Activated T-cell treated with anti-CD3 and anti-CD28 coated beads, Interleukin-2, amount 50 U/mL, for 72 hours (primary cell): ENCODE measurements at regions not wholly inside any gene's neighbourhood (a gene's known extent, or its start where the extent isn't known, plus 50 kb on each side); places are given as distances from the start of the nearest gene placed in this dataset.

Source experiments
- ATAC-seq, 2 donors: fragments of 150-1000 bp; cut with Tn5 transposase; replicated peaks in 1 of 2; 2 replicates each; pipeline ENCODE4 v1.10.0; 2021; ENCODE audit warnings: moderate library complexity in 2 of 2, mild to moderate bottlenecking in 1 of 2
- DNase-seq, 2 donors: peaks; one replicate each; pipeline ENCODE4 v3.0.0; 2021 to 2022; ENCODE audit warnings: mixed read lengths in 1 of 2
- H3K27ac Mint-ChIP-seq: one replicate; pipeline ENCODE4 v1.8.0; 2022; ENCODE audit warnings: mild to moderate bottlenecking, moderate library complexity, mixed read lengths
- H3K27me3 Mint-ChIP-seq: one replicate; pipeline ENCODE4 v1.8.0; 2022; ENCODE audit warnings: low read depth, mixed read lengths
- H3K36me3 Mint-ChIP-seq, 2 donors: one replicate each; pipeline ENCODE4 v1.8.0; 2022; ENCODE audit warnings: mixed read lengths in 2 of 2, mild to moderate bottlenecking in 1 of 2; ENCODE audit not compliant: insufficient read depth in 2 of 2
- H3K4me1 Mint-ChIP-seq: one replicate; pipeline ENCODE4 v1.8.0; 2022; ENCODE audit warnings: low read depth, mixed read lengths
- H3K4me3 Mint-ChIP-seq, 2 donors: one replicate each; pipeline ENCODE4 v1.8.0; 2022; ENCODE audit warnings: mild to moderate bottlenecking in 2 of 2, mixed read lengths in 2 of 2, moderate library complexity in 2 of 2
- H3K9me3 Mint-ChIP-seq, 2 donors: one replicate each; pipeline ENCODE4 v1.8.0; 2022; ENCODE audit warnings: mixed read lengths in 2 of 2

DNA sequence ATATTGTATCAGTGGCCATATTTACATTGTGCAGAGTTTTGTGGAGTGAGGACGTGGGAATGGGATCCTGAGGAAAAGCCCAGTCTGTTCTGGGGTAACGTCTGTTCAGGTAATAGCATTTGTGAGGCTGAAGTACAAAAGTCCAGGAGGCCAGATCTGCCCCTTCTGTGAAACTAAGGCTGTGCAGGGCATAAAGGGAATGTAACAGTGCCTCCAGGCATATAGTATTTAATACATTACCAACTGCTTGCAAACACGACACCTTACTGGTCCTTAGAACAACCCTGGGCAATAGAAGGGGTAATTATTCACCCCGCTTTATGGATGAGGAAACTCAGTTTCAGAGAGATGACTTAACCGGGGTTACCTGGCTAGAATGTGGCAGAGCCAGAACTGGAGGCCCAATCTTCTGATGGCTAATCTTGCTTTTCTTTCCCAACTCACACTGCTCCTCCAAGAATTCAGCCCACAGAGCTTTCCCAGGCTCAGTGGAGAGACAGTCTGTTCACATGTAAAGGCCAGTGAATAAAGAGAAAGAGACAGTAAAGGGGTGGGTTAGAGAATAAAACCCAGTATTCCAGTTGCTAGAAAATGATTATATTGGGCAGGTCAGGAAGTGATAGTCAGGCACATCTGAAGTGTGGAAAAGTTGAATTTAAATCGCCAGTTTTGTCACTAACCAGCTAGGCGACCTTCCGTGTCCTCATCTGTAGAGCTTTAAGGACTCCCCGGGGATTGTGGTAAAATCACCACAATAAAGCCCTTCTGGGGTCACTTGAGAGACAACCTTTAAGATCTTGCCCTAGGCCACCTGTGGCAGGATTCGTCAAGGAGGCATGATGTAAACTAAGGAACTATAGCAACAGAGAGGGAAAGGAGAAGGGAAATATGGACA, 280.7 kb upstream of the CITED2 start:
- H3K4me3 Mint-ChIP-seq: no peak overlapping the region
- H3K36me3 Mint-ChIP-seq: no peaks in the 10 kb centered on the region
- no peak overlapping the region for H3K27ac Mint-ChIP-seq
- H3K4me1 Mint-ChIP-seq: no peaks in the 10 kb centered on the region
- H3K9me3 Mint-ChIP-seq: no peaks in the 10 kb centered on the region
- no peaks in the 10 kb centered on the region for H3K27me3 Mint-ChIP-seq
- DNase-seq (no peak), ATAC-seq (no peak)

DNA sequence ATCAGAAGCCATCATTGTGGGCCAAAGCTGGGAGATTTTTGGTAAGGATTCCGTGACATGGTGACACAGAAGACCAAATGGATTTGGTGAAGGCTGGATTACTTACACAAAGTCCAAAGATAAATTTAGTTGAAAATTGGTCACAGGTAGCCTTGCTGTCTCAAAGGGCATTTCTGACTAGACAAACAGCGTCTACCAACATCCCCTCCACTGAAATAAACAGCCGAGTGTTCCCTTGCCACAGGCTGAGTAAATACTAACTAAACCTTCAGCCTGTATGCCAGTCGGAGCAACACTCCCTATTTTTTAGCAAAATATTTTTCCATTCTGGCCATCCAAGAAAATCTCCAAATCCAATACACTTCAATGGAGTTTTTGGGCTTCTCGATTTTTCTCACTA, 279.9 kb upstream of the CITED2 start:
- no peaks in the 10 kb centered on the region for H3K4me1 Mint-ChIP-seq
- no peaks in the 10 kb centered on the region for H3K36me3 Mint-ChIP-seq
- no peak overlapping the region for H3K27ac Mint-ChIP-seq

GRCh38 chr6:139653111-139653510, 278.7 kb upstream of the CITED2 start:
- Mint-ChIP-seq H3K4me1 (no peaks in the 10 kb centered on the region), H3K36me3 (no peaks in the 10 kb centered on the region), H3K4me3 (no peak overlapping the region), H3K27ac (no peak overlapping the region), H3K27me3 (no peaks in the 10 kb centered on the region), H3K9me3 (no peaks in the 10 kb centered on the region)
- ATAC-seq: no peak
- no peak for DNase-seq

More for the DNA sequence above, 279.9 kb upstream of the CITED2 start:
- Mint-ChIP-seq H3K4me3 (no peak overlapping the region), H3K9me3 (no peaks in the 10 kb centered on the region), H3K27me3 (no peaks in the 10 kb centered on the region)
- ATAC-seq (no peak), DNase-seq (no peak)

DNA sequence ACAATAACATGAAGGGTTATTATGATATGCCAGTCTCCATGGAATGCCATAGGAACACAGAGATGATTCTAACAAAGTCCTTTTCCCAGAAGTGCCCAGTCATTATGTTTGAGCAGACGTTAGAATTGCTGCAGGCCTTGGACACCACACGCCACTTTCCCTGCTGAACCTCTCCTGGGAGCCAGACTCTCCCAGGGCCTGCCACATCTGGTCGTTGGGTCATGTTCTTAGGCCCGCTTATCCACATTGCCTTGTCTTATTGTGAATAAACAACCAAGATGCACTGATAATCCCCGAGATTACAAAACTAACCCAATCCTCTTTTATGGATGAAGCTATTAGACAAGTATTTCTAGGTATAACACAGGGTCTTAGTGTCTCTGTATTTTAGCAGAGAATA, 276.5 kb upstream of the CITED2 start:
- H3K9me3 Mint-ChIP-seq: peaks cover 0 to 3% of the 10 kb centered on the region in 2 donors
- ATAC-seq (no peak), DNase-seq (no peak)
- H3K4me3 Mint-ChIP-seq: no peak overlapping the region
- no peaks in the 10 kb centered on the region for H3K27me3 Mint-ChIP-seq
- H3K4me1 Mint-ChIP-seq: no peaks in the 10 kb centered on the region
- no peaks in the 10 kb centered on the region for H3K36me3 Mint-ChIP-seq
- no peak overlapping the region for H3K27ac Mint-ChIP-seq

DNA sequence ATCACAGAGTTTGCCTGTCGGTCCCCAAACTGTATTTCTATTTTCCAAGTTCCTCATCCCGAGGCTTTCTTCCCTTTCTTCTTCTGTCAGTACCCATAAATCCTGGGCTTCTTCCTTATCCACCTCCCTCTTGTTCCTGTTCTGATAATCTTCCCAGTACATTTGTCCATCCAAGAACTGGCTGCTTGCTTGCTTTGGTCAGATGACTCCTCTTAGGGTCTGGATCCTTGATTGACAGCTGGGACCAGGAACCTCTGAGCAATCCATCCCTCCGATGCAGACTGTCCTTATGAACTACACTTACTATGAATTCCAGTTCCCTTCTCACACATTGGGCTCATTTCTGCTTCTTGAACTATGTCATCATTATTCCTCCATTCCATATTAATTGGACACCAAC, 275.3 kb upstream of the CITED2 start:
- H3K27ac Mint-ChIP-seq: no peak overlapping the region
- H3K36me3 Mint-ChIP-seq: no peaks in the 10 kb centered on the region
- DNase-seq (no peak), ATAC-seq (no peak)
- H3K4me3 Mint-ChIP-seq: no peak overlapping the region
- H3K27me3 Mint-ChIP-seq: no peaks in the 10 kb centered on the region
- H3K9me3 Mint-ChIP-seq: peaks cover 0 to 3% of the 10 kb centered on the region in 2 donors
- no peaks in the 10 kb centered on the region for H3K4me1 Mint-ChIP-seq

DNA sequence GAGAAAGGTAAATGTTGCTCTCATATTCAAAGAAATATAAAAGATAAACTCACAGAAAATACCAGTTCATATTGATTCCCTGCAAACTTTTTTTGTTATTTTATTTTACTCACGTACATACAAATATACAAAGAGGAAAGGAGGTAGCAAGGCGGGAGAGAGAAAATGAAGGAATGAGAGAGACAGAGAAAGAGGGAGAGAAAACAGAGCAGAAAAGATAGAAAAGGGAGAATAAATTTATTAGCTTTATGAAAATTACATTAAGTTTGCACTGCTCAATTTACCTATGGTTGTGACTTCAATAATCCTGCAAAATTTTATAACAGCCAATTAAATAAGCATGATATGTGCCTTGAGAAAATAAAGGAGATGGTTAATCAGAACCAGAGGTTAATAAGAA, 274.7 kb upstream of the CITED2 start:
- peaks cover 0 to 3% of the 10 kb centered on the region in 2 donors for H3K9me3 Mint-ChIP-seq
- peaks cover 2% of the 10 kb centered on the region for H3K27me3 Mint-ChIP-seq
- H3K27ac Mint-ChIP-seq: no peak overlapping the region
- H3K4me3 Mint-ChIP-seq: no peak overlapping the region
- DNase-seq: no peak
- no peak for ATAC-seq
- H3K36me3 Mint-ChIP-seq: no peaks in the 10 kb centered on the region
- H3K4me1 Mint-ChIP-seq: no peaks in the 10 kb centered on the region

DNA sequence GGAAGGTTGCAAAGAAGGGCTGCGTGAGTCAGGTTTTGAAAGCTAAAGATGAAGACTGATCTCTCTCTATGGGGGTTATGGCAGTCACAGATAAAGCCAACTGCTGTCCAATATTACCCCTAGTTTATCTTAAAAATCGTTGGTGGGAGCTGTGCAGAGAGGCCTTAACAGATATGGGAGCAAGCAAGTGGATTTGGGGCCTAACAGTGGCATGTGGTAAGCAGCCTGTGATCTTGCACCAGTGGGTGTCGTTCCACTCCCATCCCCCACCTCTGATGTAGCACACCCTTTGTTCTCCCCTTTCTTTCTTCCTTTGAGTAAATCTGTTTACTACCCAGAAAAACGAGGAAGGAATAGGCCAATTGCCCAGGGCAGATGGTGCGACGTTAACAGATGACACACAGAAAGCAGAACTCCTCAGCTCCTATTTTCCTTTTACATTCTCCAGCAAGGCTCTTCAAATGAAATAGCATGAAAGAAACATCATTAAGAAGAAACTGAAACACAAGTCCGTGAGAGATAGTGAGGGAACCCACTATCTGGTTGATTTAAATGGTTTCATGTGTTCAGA, 274.1 kb upstream of the CITED2 start:
- no peaks in the 10 kb centered on the region for H3K4me1 Mint-ChIP-seq
- peaks cover 0 to 3% of the 10 kb centered on the region in 2 donors for H3K9me3 Mint-ChIP-seq
- H3K27ac Mint-ChIP-seq: no peak overlapping the region
- H3K36me3 Mint-ChIP-seq: no peaks in the 10 kb centered on the region
- H3K27me3 Mint-ChIP-seq: peaks cover 7% of the 10 kb centered on the region
- no peak for ATAC-seq
- no peak for DNase-seq
- no peak overlapping the region for H3K4me3 Mint-ChIP-seq

DNA sequence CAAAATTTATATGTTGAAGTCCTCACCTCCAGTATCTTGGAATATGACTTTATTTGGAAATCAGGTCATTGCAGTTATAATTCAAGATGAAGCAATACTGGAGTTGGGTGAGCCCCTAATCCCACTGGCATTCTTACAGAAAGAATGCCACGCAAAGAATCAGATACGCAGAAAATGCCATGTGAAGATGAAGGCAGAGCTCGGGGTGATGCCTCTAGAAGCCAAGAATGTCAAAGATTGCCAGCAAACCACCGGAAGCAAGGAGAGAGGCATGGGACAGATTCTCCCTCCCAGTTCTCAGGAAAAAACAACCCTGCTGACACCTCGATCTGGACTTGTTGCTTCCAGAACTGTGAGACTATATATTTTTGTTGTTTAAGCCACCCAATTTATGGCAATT, 273.4 kb upstream of the CITED2 start:
- Mint-ChIP-seq H3K9me3 (peaks cover 0 to 3% of the 10 kb centered on the region in 2 donors), H3K36me3 (no peaks in the 10 kb centered on the region), H3K27ac (no peak overlapping the region), H3K27me3 (peaks cover 7% of the 10 kb centered on the region), H3K4me3 (no peak overlapping the region), H3K4me1 (no peaks in the 10 kb centered on the region)
- DNase-seq: no peak
- ATAC-seq: no peak

- H3K36me3 Mint-ChIP-seq: no peaks in the 10 kb centered on the region
- no peak overlapping the region for H3K27ac Mint-ChIP-seq
- no peak overlapping the region for H3K4me3 Mint-ChIP-seq
- H3K27me3 Mint-ChIP-seq: peaks cover 7% of the 10 kb centered on the region
- ATAC-seq: no peak
- no peaks in the 10 kb centered on the region for H3K4me1 Mint-ChIP-seq
- no peak for DNase-seq
- H3K9me3 Mint-ChIP-seq: peaks cover 0 to 3% of the 10 kb centered on the region in 2 donors
Observed at GRCh38 chr6:139647016-139647415, 272.6 kb upstream of the CITED2 start.

DNA sequence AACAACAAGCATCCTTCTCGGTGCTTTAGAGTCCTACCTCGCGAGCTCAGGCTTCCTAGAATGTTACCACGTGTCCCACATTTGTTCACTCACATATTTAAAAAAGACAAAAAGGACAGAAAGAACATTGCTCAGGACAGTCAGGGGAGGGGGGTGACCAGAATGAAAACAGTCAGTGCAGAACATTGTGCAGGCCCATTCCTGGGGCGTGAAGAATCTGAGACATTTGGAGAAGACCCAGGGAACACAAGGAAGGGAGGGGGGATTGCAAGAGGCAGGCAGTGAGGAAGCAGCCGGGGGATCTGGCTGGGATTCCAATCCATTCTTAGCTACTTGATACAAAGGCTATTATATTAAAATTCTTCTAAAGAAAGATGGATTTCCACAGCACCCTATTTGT, 270.4 kb upstream of the CITED2 start:
- Mint-ChIP-seq H3K27me3 (peaks cover 21% of the 10 kb centered on the region), H3K9me3 (peaks cover 0 to 3% of the 10 kb centered on the region in 2 donors), H3K27ac (no peak overlapping the region), H3K36me3 (no peaks in the 10 kb centered on the region), H3K4me3 (no peak overlapping the region), H3K4me1 (no peaks in the 10 kb centered on the region)
- ATAC-seq (no peak), DNase-seq (no peak)

DNA sequence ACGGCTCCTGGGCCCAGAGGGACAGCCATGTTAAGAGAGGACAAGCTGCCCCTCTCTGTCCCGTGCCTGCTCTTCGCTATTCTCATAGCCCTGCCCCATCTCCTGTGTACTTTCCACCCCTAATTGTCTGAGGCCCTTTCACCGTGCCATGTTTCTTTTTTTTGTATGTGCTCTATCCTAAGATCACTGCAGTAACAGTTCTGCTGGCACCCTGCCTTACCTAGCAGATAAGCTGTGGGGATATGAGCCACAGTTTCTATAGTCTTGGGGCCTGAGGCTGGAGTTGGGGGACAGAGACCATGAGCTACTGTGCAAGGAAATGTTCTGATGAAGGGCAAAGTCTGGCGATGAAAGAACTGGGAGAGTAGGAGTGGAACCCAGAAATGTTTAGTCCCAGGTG, 269.5 kb upstream of the CITED2 start:
- DNase-seq (no peak), ATAC-seq (no peak)
- Mint-ChIP-seq H3K4me3 (no peak overlapping the region), H3K27me3 (peaks cover 21% of the 10 kb centered on the region), H3K4me1 (no peaks in the 10 kb centered on the region), H3K27ac (no peak overlapping the region), H3K9me3 (peaks cover 0 to 3% of the 10 kb centered on the region in 2 donors), H3K36me3 (no peaks in the 10 kb centered on the region)

DNA sequence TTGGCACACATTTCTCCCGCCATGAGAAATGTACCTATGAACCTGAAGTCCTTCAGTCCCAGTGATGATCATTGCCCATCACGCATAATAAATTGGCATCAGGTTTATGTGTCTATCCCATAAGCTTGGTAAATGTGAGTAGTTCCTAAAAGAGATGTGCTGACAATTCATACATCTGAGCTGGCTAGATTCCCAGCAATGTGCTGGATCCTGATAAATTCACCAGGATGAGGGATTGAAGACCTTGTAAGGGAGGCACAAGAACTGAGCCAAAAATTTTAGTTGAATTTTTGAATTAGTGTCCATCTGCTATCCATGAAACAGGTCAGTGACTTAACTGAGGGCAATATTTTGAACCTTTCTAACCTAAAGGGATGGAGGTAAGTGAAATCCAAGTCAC, 267.9 kb upstream of the CITED2 start:
- Mint-ChIP-seq H3K9me3 (peaks cover 3% of the 10 kb centered on the region in 2 donors), H3K36me3 (no peaks in the 10 kb centered on the region), H3K4me1 (no peaks in the 10 kb centered on the region), H3K27ac (no peak overlapping the region), H3K4me3 (no peak overlapping the region), H3K27me3 (peaks cover 21% of the 10 kb centered on the region)
- no peak for DNase-seq
- ATAC-seq: no peak

- H3K36me3 Mint-ChIP-seq: no peaks in the 10 kb centered on the region
- no peak overlapping the region for H3K4me3 Mint-ChIP-seq
- no peak for ATAC-seq
- no peak overlapping the region for H3K27ac Mint-ChIP-seq
- no peaks in the 10 kb centered on the region for H3K4me1 Mint-ChIP-seq
- H3K27me3 Mint-ChIP-seq: peaks cover 21% of the 10 kb centered on the region
- H3K9me3 Mint-ChIP-seq: peaks cover 0 to 3% of the 10 kb centered on the region in 2 donors
- DNase-seq: no peak
Observed at GRCh38 chr6:139641376-139641775, 266.9 kb upstream of the CITED2 start.

DNA sequence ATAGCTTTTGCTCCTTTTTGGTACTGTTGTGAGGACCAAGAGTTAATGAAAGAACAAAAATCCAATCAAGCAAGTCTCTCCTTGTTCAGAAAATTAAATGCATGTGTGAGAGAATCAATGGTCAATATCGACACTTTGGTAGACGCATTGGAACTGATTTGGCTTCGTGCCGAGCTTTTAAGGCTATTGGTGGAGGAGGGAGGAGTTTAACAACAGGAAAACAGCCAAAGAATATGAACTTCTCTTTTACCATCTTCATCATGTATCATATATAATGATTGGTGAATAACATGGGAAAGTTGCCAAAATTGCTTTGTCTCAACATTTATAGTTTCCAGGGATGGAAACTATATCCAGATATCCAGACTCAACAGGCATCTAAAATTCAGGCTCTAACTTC, 266.5 kb upstream of the CITED2 start:
- H3K4me1 Mint-ChIP-seq: no peaks in the 10 kb centered on the region
- no peak for DNase-seq
- H3K36me3 Mint-ChIP-seq: no peaks in the 10 kb centered on the region
- no peak for ATAC-seq
- no peak overlapping the region for H3K4me3 Mint-ChIP-seq
- peaks cover 23% of the 10 kb centered on the region for H3K27me3 Mint-ChIP-seq
- H3K27ac Mint-ChIP-seq: no peak overlapping the region
- H3K9me3 Mint-ChIP-seq: peaks cover 0 to 3% of the 10 kb centered on the region in 2 donors
